Thoracic aorta (tissue), 2 donors: ENCODE measurements at regions not wholly inside any gene's neighbourhood (a gene's known extent, or its start where the extent isn't known, plus 50 kb on each side); places are given as distances from the start of the nearest gene placed in this dataset.

ENCODE experiments used
- ATAC-seq: fragments of 150-250 bp; one replicate; pipeline ENCODE4 v1.8.0; 2017; ENCODE audit warnings: low read depth; ENCODE audit not compliant: insufficient number of reproducible peaks, low FRiP score
- DNase-seq: peaks from one replicate; pipeline ENCODE4 v3.0.0-alpha.2; 2020; ENCODE audit warnings: low spot score
- H3K27ac ChIP-seq, 2 donors: fragments of 200-600 bp; sonication (generic); 1 replicate in 1 of 2; 2 replicates in 1 of 2; pipeline ENCODE4 v1.5.1; 2016; ENCODE audit warnings: mild to moderate bottlenecking in 2 of 2, moderate library complexity in 2 of 2
- H3K27me3 ChIP-seq: fragments of 200-600 bp; sonication (generic); replicated peaks from 2 replicates; pipeline ENCODE4 v1.6.0; 2016; ENCODE audit warnings: mild to moderate bottlenecking; ENCODE audit not compliant: insufficient read depth
- H3K36me3 ChIP-seq: fragments of 200-600 bp; sonication (generic); one replicate; pipeline ENCODE4 v1.5.1; 2016
- H3K4me1 ChIP-seq, 2 donors: fragments of 200-600 bp; sonication (generic); 1 replicate in 1 of 2; 2 replicates in 1 of 2; pipeline versions ENCODE4 v1.5.1 to v1.6.0; 2016; ENCODE audit warnings: low read depth in 2 of 2, mild to moderate bottlenecking in 1 of 2; ENCODE audit not compliant: control insufficient read depth in 1 of 2
- H3K4me3 ChIP-seq: fragments of 200-600 bp; sonication (generic); 2 replicates; pipeline ENCODE4 v1.5.1; 2016; ENCODE audit warnings: mild to moderate bottlenecking
- H3K9me3 ChIP-seq: fragments of 200-600 bp; sonication (generic); 2 replicates; pipeline ENCODE4 v1.5.1; 2016
- TF ChIP-seq, protein P1 (sequence below): fragments of 200-600 bp; sonication (generic); IDR thresholded peaks from one replicate; pipeline ENCODE4 v1.5.1; 2019; ENCODE audit warnings: antibody characterized with exemption

DNA sequence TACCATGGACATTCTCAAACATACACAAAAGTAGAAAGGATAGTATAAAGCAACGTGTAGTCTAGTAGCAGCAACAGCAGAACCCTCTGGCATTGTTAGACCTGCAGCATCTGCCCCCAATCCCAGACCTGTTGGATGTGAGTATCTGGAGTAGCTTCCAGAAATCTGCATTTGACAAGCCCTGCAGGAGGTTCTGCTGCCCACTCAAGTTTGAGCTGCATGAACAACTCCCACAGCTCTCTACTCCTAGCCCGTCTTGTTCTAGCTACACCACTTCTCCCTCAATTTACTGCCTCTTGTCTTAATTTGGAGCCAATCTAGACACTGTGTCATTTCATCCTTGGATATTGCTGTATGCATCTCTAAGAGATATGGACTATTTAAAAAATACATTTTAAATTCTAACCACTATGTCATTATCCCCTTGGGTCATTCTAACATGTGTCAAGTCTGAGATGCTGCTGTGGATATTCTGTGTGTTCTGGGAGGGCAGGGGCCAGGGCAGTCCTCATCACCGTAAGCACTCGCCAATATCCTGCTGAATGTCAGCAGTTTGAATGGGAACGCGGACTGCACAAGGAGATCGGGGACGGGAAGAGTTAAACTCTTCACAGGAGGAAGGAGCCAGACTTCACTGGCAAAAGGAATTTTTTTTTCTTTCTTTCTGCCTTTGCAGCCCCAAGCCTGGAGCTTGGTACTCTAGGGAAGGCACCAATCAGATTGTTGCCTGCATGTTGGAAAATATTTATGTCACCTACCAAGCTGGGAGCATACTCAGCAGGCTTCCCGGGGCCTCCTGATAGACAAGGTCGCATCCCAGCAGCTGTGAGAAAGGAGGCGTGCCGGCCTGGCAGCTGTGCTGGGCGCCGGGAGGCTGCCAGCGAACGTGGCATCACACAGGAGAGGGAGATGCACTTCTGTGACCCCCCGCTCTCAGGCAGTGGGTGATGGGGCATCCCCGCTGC, 429.0 kb downstream of the MIAT start:
- Histone ChIP-seq H3K27me3 (no peaks in the 10 kb centered on the region), H3K4me1 (no peaks in the 10 kb centered on the region), H3K27ac (no peak overlapping the region), H3K36me3 (no peaks in the 10 kb centered on the region), H3K4me3 (no peak overlapping the region), H3K9me3 (no peaks in the 10 kb centered on the region)
- ATAC-seq (no peak), DNase-seq (no peak)
- TF ChIP-seq, protein P1, sequence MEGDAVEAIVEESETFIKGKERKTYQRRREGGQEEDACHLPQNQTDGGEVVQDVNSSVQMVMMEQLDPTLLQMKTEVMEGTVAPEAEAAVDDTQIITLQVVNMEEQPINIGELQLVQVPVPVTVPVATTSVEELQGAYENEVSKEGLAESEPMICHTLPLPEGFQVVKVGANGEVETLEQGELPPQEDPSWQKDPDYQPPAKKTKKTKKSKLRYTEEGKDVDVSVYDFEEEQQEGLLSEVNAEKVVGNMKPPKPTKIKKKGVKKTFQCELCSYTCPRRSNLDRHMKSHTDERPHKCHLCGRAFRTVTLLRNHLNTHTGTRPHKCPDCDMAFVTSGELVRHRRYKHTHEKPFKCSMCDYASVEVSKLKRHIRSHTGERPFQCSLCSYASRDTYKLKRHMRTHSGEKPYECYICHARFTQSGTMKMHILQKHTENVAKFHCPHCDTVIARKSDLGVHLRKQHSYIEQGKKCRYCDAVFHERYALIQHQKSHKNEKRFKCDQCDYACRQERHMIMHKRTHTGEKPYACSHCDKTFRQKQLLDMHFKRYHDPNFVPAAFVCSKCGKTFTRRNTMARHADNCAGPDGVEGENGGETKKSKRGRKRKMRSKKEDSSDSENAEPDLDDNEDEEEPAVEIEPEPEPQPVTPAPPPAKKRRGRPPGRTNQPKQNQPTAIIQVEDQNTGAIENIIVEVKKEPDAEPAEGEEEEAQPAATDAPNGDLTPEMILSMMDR, result no peak

DNA sequence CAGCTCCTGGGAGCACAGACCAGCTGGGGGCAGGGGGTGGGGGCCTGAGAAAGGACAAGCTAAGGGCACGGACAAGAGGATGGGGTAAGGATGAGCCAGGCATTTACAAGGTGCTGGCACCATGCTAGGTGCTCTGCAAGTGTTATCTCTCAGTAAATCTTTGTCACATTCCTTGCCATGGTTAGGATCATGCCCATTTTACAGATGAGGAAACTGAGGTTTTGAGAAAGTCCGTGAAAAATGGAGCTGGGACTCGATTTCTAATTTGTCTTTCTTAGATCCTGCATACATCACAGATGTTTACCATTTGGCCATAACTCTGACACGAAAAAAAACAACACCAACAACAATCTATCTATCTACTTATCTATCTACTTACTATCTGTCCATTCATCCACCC, 429.7 kb downstream of the MIAT start:
- no peaks in the 10 kb centered on the region for H3K9me3 ChIP-seq
- H3K27me3 ChIP-seq, result no peaks in the 10 kb centered on the region
- ATAC-seq (no peak), DNase-seq (no peak)
- TF ChIP-seq, protein P1, result no peak
- no peak overlapping the region for H3K27ac ChIP-seq
- no peaks in the 10 kb centered on the region for H3K4me1 ChIP-seq
- no peaks in the 10 kb centered on the region for H3K36me3 ChIP-seq
- no peak overlapping the region for H3K4me3 ChIP-seq

DNA sequence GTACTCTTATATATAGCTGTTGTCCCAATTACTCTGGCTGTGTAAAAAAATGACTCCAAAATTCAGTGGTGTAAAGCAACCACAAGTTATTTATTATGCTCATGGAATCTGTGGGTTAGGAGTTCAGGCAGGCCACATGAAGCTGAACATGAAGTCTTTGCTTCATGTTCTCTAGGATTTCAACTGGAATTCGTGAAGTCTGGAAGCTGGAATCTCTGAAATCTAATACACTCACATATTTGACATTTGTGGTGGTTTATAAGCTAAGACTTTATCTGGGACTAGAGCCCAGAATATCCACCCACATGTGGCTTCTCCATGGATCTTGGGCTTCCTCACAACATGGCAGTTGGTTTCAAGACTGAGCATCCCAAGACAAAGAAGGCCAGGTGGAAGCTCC, 430.6 kb downstream of the MIAT start:
- Histone ChIP-seq H3K4me3 (no peak overlapping the region), H3K4me1 (no peaks in the 10 kb centered on the region), H3K9me3 (no peaks in the 10 kb centered on the region), H3K27me3 (no peaks in the 10 kb centered on the region), H3K36me3 (no peaks in the 10 kb centered on the region), H3K27ac (no peak overlapping the region)
- no peak for DNase-seq
- TF ChIP-seq, protein P1, result no peak
- no peak for ATAC-seq

DNA sequence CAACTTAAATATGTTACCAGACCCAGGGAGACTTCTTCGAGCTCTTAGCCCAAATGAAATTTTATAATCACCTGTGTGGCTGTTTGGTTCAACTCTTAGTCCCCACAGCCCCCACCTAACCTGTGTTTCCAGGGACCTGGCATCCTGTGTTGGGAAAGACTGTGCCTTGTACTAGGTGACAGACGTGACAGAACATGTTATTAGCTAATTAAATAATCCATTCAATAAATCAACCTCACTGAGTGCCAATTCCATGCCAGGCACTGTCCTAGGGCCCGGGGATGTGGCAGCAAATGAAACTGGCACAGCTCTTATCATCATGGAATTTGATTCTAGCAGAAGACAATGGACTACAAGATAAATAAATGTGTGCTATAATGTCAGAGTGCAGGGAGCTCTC, 431.9 kb downstream of the MIAT start:
- Histone ChIP-seq H3K36me3 (no peaks in the 10 kb centered on the region), H3K27me3 (no peaks in the 10 kb centered on the region), H3K27ac (no peak overlapping the region), H3K9me3 (no peaks in the 10 kb centered on the region), H3K4me3 (no peak overlapping the region), H3K4me1 (peaks cover 1 to 7% of the 10 kb centered on the region in 2 donors)
- ATAC-seq, result no peak
- TF ChIP-seq, protein P1, result no peak
- DNase-seq, result no peak

DNA sequence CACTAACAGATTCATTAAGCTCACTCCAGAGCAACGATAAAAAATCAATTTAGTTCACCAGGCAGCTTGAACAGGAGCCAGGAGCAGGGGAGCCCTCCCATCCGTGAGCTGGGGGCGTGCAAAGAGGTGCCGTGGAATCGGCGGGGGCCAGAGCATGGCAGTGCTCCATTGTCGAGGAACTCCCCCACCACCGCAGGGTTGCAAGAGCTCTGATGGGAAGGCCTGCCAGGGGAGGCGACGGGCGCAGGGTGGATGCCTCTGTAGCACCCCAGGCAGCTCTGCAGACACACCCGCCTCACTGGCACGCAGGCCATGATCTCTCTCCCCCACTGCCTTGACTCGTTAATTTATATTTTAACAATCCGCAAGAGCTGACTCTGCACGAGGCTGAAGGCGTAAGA, 433.2 kb downstream of the MIAT start:
- TF ChIP-seq, protein P1, result no peak
- ATAC-seq, result no peak

More for the DNA sequence above, 433.2 kb downstream of the MIAT start:
- no peak for DNase-seq
- no peaks in the 10 kb centered on the region for H3K36me3 ChIP-seq
- no peak overlapping the region for H3K4me3 ChIP-seq
- H3K27me3 ChIP-seq, result no peaks in the 10 kb centered on the region
- H3K27ac ChIP-seq, result no peak overlapping the region
- H3K9me3 ChIP-seq, result no peaks in the 10 kb centered on the region
- peaks cover 10 to 21% of the 10 kb centered on the region in 2 donors for H3K4me1 ChIP-seq
